OCI-LY7 (cell line): ENCODE measurements at regions not wholly inside any gene's neighbourhood (a gene's known extent, or its start where the extent isn't known, plus 50 kb on each side); places are given as distances from the start of the nearest gene placed in this dataset.

Experiments used
- BruUV-seq: library from RNA; stranded (reverse); fragments of 400-500 nt; replicated peaks from 2 replicates; lab custom pipeline; 2021; lab: Mats Ljungman, UMichigan
- CTCF ChIA-PET: fragments of 300-600 bp; sonication (Branson Sonifier 250); formaldehyde crosslinking; loops from one replicate; lab custom pipeline; 2022; ENCODE audit warnings: antibody characterized with exemption; ENCODE audit not compliant: unreplicated experiment; lab: Charles Lee
- POLR2A ChIA-PET: fragments of 300-600 bp; sonication (Branson Sonifier 250); formaldehyde crosslinking; loops from one replicate; lab custom pipeline; 2022; ENCODE audit warnings: antibody characterized with exemption; lab: Charles Lee
- DNase-seq: peaks from one replicate; pipeline ENCODE4 v3.0.0-alpha.2; 2015; ENCODE audit warnings: low spot score
- H2AFZ ChIP-seq: fragments of 200-600 bp; sonication (generic), shearing (Covaris generic); 2 replicates; pipeline ENCODE4 v1.6.1; 2014; ENCODE audit warnings: mild to moderate bottlenecking, antibody characterized with exemption, low read length, moderate library complexity
- H3K27ac ChIP-seq: fragments of 200-600 bp; sonication (generic); 2 replicates; pipeline ENCODE4 v1.5.1; 2014; ENCODE audit warnings: mixed run types, low read depth, mild to moderate bottlenecking, moderate library complexity, low read length, inconsistent platforms; ENCODE audit not compliant: poor library complexity, severe bottlenecking
- H3K36me3 ChIP-seq: fragments of 200-600 bp; sonication (generic); 2 replicates; pipeline ENCODE4 v1.6.1; 2014; ENCODE audit warnings: mild to moderate bottlenecking, antibody characterized with exemption, low read length, moderate library complexity, mixed read lengths; ENCODE audit not compliant: insufficient read depth
- H3K4me1 ChIP-seq: fragments of 200-600 bp; sonication (generic); 2 replicates; pipeline ENCODE4 v1.5.1; 2014; ENCODE audit warnings: mild to moderate bottlenecking, low read length; ENCODE audit not compliant: insufficient read depth, poor library complexity, severe bottlenecking
- H3K4me2 ChIP-seq: fragments of 200-600 bp; sonication (generic); 2 replicates; pipeline ENCODE4 v1.6.1; 2014; ENCODE audit warnings: mild to moderate bottlenecking, low read length
- H3K4me3 ChIP-seq: fragments of 200-600 bp; sonication (generic); 2 replicates; pipeline ENCODE4 v1.5.1; 2014; ENCODE audit warnings: mild to moderate bottlenecking, low read depth, low read length; ENCODE audit not compliant: poor library complexity, severe bottlenecking
- H3K79me2 ChIP-seq: fragments of 200-600 bp; sonication (generic); 2 replicates; pipeline ENCODE4 v1.6.1; 2016; ENCODE audit warnings: low read depth, mild to moderate bottlenecking, low read length, moderate library complexity, mixed read lengths; ENCODE audit not compliant: insufficient read depth
- H3K9me2 ChIP-seq: fragments of 200-600 bp; sonication (generic); 2 replicates; pipeline ENCODE4 v1.6.1; 2016; ENCODE audit warnings: mild to moderate bottlenecking, low read length, mixed read lengths; ENCODE audit not compliant: insufficient read depth
- H3K9me3 ChIP-seq: fragments of 200-600 bp; sonication (generic); 2 replicates; pipeline ENCODE4 v1.6.1; 2014; ENCODE audit warnings: mild to moderate bottlenecking, mixed run types, low read length, mixed read lengths
- H4K20me1 ChIP-seq: fragments of 200-600 bp; sonication (generic); 2 replicates; pipeline ENCODE4 v1.6.1; 2014; ENCODE audit warnings: mild to moderate bottlenecking, antibody characterized with exemption, low read length, moderate library complexity, mixed read lengths; ENCODE audit not compliant: insufficient read depth
- EZH2phosphoT487 ChIP-seq: fragments of 200-600 bp; sonication (generic); IDR thresholded peaks from 2 replicates; pipeline ENCODE4 v1.6.1; 2018; ENCODE audit warnings: low read depth, borderline replicate concordance, mild to moderate bottlenecking, mixed run types, antibody characterized with exemption, low read length, moderate library complexity, mixed read lengths
- intact Hi-C: fragments of 100-400 bp; cut with micrococcal nuclease; formaldehyde crosslinking; loops from one replicate; pipeline ENCODE4 v1.10.0; 2022; ENCODE audit not compliant: unreplicated experiment
- TF ChIP-seq, protein P1 (sequence below): fragments of 200-600 bp; sonication (generic); conservative IDR thresholded peaks from 2 replicates; pipeline ENCODE4 v1.5.1; 2014; ENCODE audit warnings: mild to moderate bottlenecking, antibody characterized with exemption, low read length, moderate library complexity, mixed read lengths

DNA sequence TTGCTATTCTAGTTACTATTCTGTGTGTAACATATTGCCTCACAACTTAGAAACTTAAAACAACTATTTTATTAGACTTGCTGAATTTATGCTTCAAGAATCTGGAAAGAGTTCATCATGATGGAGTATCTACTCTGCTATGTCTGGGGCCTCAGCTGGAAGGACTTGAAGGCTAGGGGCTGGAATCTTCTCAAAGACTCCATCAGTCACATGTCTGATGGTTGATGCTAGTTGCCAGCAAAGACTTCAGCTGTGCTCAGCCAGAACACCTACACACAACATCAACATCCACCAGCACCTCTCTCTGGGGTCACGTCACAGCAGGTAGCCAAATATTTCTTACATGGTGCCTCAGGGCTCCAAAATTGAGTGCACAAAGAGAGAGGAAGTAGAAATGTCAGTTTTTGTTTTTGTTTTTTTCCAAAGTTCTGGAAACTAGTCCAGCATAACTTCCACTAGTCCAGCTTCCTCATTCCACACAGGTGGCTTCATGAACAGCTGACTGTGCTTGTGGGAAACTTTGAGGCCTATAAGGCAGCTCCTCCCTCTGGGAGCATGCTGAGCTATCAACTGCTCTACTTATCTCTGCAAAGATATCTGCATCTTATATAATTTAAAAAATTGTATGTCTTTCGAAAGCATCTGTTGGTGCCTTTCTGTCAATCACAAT lies 325.4 kb upstream of the AGTR1 start:
- no peak overlapping the region for H3K27ac ChIP-seq
- H2AFZ ChIP-seq = no peak overlapping the region
- no peaks in the 10 kb centered on the region for H3K9me2 ChIP-seq
- ChIA-PET POLR2A (interaction anchor here (0.7 to 1.3 kb wide), 2 partner anchors 9 to 392 kb away, joined by 3 read pairs; no protein-coding TSS in a partner anchor), CTCF (no interaction called here)
- no peaks in the 10 kb centered on the region for H3K4me1 ChIP-seq
- BruUV-seq = no TSS peak
- H3K9me3 ChIP-seq = no peaks in the 10 kb centered on the region
- intact Hi-C loops = no loop called here
- H3K36me3 ChIP-seq = no peaks in the 10 kb centered on the region
- no peaks in the 10 kb centered on the region for H4K20me1 ChIP-seq
- H3K4me3 ChIP-seq = no peak overlapping the region
- TF ChIP-seq, protein P1, sequence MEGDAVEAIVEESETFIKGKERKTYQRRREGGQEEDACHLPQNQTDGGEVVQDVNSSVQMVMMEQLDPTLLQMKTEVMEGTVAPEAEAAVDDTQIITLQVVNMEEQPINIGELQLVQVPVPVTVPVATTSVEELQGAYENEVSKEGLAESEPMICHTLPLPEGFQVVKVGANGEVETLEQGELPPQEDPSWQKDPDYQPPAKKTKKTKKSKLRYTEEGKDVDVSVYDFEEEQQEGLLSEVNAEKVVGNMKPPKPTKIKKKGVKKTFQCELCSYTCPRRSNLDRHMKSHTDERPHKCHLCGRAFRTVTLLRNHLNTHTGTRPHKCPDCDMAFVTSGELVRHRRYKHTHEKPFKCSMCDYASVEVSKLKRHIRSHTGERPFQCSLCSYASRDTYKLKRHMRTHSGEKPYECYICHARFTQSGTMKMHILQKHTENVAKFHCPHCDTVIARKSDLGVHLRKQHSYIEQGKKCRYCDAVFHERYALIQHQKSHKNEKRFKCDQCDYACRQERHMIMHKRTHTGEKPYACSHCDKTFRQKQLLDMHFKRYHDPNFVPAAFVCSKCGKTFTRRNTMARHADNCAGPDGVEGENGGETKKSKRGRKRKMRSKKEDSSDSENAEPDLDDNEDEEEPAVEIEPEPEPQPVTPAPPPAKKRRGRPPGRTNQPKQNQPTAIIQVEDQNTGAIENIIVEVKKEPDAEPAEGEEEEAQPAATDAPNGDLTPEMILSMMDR = no peak
- TF ChIP-seq EZH2phosphoT487 = no peak
- H3K79me2 ChIP-seq = no peaks in the 10 kb centered on the region
- H3K4me2 ChIP-seq = no peak overlapping the region
- DNase-seq = no peak

DNA sequence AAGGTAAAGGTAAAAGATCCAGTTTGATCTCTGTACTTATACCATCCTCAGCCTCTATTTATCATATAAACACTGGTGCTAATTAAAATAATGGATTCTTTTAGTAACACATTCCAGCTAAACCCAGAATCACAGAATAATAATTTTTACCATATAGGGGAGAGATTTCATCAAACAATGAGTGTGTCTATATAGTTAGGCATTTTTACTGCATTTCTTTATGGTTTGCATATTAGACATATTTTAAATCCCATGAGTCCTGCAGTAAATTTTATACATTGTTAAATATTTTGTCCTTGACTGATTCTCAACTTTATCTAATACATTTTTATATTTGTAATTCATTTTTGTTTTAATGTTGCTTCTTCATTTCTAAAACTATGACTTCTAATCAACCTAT lies 323.7 kb upstream of the AGTR1 start:
- Histone ChIP-seq H3K4me3 (no peak overlapping the region), H3K9me2 (no peaks in the 10 kb centered on the region), H3K9me3 (no peaks in the 10 kb centered on the region), H3K27ac (no peak overlapping the region), H3K4me2 (no peak overlapping the region), H3K79me2 (no peaks in the 10 kb centered on the region), H3K36me3 (no peaks in the 10 kb centered on the region), H3K4me1 (no peaks in the 10 kb centered on the region), H2AFZ (no peak overlapping the region), H4K20me1 (no peaks in the 10 kb centered on the region)
- ChIA-PET CTCF (no interaction called here), POLR2A (interaction anchor here (0.6 to 1.5 kb wide), 2 partner anchors 178 to 1360 kb away, joined by 3 to 4 read pairs; no protein-coding TSS in a partner anchor)
- BruUV-seq = no TSS peak
- intact Hi-C loops = no loop called here
- TF ChIP-seq EZH2phosphoT487 = no peak
- TF ChIP-seq, protein P1 = no peak
- DNase-seq = no peak

DNA sequence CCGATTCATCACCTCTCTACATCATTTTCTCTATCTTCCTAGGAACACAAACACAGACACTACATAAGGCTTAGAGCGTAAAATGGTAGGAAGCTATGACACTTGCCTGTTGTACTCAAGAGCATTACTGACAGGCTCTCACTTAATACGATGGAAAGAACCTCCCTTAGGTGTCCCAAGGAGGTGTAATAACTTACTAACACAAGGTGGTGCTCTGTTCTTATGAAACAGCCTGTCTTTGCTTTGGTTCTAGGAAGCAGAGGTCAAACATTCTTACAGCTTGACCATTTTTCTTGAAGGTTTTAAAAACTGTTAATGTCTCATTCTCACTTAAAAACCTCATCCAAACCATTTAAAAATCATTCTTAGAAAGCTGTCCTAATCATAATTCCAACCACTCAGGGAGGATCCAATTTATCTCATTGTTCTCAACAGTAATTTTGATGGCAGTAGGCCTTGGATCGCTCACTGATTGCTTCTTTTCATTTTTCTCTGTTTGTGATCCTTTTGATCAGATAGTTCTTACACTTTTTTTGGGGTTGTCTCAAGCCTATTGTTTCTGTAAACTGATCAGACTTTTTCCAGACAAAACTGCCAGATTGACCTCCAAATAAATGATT lies 317.8 kb upstream of the AGTR1 start:
- H3K9me3 ChIP-seq = no peaks in the 10 kb centered on the region
- no peaks in the 10 kb centered on the region; the same call in 1 of the 2 replicates for H4K20me1 ChIP-seq
- H3K27ac ChIP-seq = no peak overlapping the region
- ChIA-PET CTCF (no interaction called here), POLR2A (interaction anchor here (0.6 kb wide), 1 partner anchor 467 kb away, joined by 7 read pairs; no protein-coding TSS in a partner anchor)
- no peaks in the 10 kb centered on the region for H3K9me2 ChIP-seq
- H2AFZ ChIP-seq = no peak overlapping the region
- no peak overlapping the region for H3K4me2 ChIP-seq
- peak; percentile 27 for DNase-seq
- H3K4me3 ChIP-seq = no peak overlapping the region
- intact Hi-C loops = no loop called here
- no peaks in the 10 kb centered on the region for H3K36me3 ChIP-seq
- no TSS peak for BruUV-seq
- no peaks in the 10 kb centered on the region for H3K4me1 ChIP-seq
- no peaks in the 10 kb centered on the region for H3K79me2 ChIP-seq
- no peak for TF ChIP-seq EZH2phosphoT487
- TF ChIP-seq, protein P1 = peak; percentile 65
